K562 (cell line): ENCODE measurements at regions not wholly inside any gene's neighbourhood (a gene's known extent, or its start where the extent isn't known, plus 50 kb on each side); places are given as distances from the start of the nearest gene placed in this dataset.

Experiments
- ADNP ChIP-seq: fragments of 200-800 bp; sonication (Bioruptor generic); IDR thresholded peaks from 2 replicates; pipeline ENCODE4 v1.6.1; 2016; ENCODE audit warnings: missing genetic modification characterization, missing compliant biosample characterization
- BDP1 ChIP-seq: IDR thresholded peaks from 3 replicates; pipeline ENCODE4 v1.6.1; 2011; ENCODE audit not compliant: insufficient read length, insufficient read depth
- BRD4 ChIP-seq: fragments of 200-600 bp; sonication (generic); IDR thresholded peaks from 2 replicates; pipeline ENCODE4 v1.6.1; 2017; ENCODE audit warnings: inconsistent platforms
- ELF1 ChIP-seq: fragments of 200-800 bp; sonication (Bioruptor generic); IDR thresholded peaks from 2 replicates; pipeline ENCODE4 v1.6.1; 2016; ENCODE audit warnings: missing genetic modification characterization, missing compliant biosample characterization
- ETS2 ChIP-seq: IDR thresholded peaks from 2 replicates; pipeline ENCODE4 v1.6.1; 2016; ENCODE audit warnings: borderline replicate concordance, missing genetic modification characterization, mild to moderate bottlenecking, moderate library complexity, missing compliant biosample characterization; ENCODE audit not compliant: poor library complexity, severe bottlenecking
- FOXA1 ChIP-seq: fragments of 450-650 bp; IDR thresholded peaks from 2 replicates; pipeline ENCODE4 v1.6.1; 2016; ENCODE audit warnings: mild to moderate bottlenecking, borderline replicate concordance
- FOXJ2 ChIP-seq: fragments of 200-800 bp; sonication (Bioruptor generic); IDR thresholded peaks from 2 replicates; pipeline ENCODE4 v1.6.1; 2016; ENCODE audit warnings: missing genetic modification characterization, missing compliant biosample characterization
- GATAD2B ChIP-seq: fragments of 450-650 bp; IDR thresholded peaks from 2 replicates; pipeline ENCODE4 v1.6.1; 2017; ENCODE audit warnings: mild to moderate bottlenecking, borderline replicate concordance
- GTF2F1 ChIP-seq: IDR thresholded peaks from 2 replicates; pipeline ENCODE4 v1.6.1; 2011; ENCODE audit warnings: low read depth, low read length, improper control_type of control experiment
- KLF10 ChIP-seq: fragments of 250-450 bp; sonication (Bioruptor Pico); IDR thresholded peaks from 2 replicates; pipeline ENCODE4 v1.6.1; 2021; ENCODE audit warnings: matching md5 sums
- MEF2D ChIP-seq: conservative IDR thresholded peaks from 2 replicates; pipeline ENCODE4 v1.6.1; 2016; ENCODE audit warnings: low read depth, missing genetic modification characterization, missing compliant biosample characterization
- NFIC ChIP-seq: fragments of 450-650 bp; IDR thresholded peaks from 2 replicates; pipeline ENCODE4 v1.6.1; 2017; ENCODE audit warnings: mild to moderate bottlenecking, inconsistent platforms
- POLR2AphosphoS5 ChIP-seq: IDR thresholded peaks from 2 replicates; pipeline ENCODE4 v1.6.1; 2011; ENCODE audit warnings: mild to moderate bottlenecking, low read depth, low read length, moderate library complexity; ENCODE audit not compliant: control insufficient read depth, insufficient read depth
- RBBP5 ChIP-seq: fragments of 200-600 bp; sonication (generic); IDR thresholded peaks from 2 replicates; pipeline ENCODE4 v1.6.1; 2012; ENCODE audit warnings: borderline replicate concordance, mild to moderate bottlenecking, low read length, control low read depth, inconsistent platforms; ENCODE audit not compliant: insufficient read depth, poor library complexity, severe bottlenecking
- RFX5 ChIP-seq: IDR thresholded peaks from 2 replicates; pipeline ENCODE4 v1.6.1; 2011; ENCODE audit warnings: low read depth, mild to moderate bottlenecking, improper control_type of control experiment, low read length
- RFX7 ChIP-seq: fragments of 250-450 bp; sonication (Bioruptor Pico); IDR thresholded peaks from 2 replicates; pipeline ENCODE4 v1.5.1; 2021; ENCODE audit warnings: mild to moderate bottlenecking
- SREBF2 ChIP-seq: sonication (generic); formaldehyde crosslinking; IDR thresholded peaks from 2 replicates; pipeline ENCODE4 v1.4.0; 2020; ENCODE audit warnings: mild to moderate bottlenecking, missing genetic modification reagents
- TAF15 ChIP-seq: fragments of 200-400 bp; formaldehyde crosslinking; IDR thresholded peaks from 2 replicates; pipeline ENCODE4 v1.6.1; 2017; ENCODE audit warnings: mild to moderate bottlenecking, low read depth, low read length, moderate library complexity
- TCF7 ChIP-seq: sonication (generic); IDR thresholded peaks from 2 replicates; pipeline ENCODE4 v1.6.1; 2016; ENCODE audit warnings: antibody characterized with exemption, borderline replicate concordance
- TRIM24 ChIP-seq, 2 experiments: fragments of 450-650 bp; IDR thresholded peaks; 2 replicates each; pipeline ENCODE4 v1.6.1; 2016
- ZBED1 ChIP-seq: IDR thresholded peaks from 2 replicates; pipeline ENCODE4 v1.6.1; 2014
- ZNF140 ChIP-seq: fragments of 250-450 bp; sonication (Bioruptor Pico); IDR thresholded peaks from 2 replicates; pipeline ENCODE4 v1.8.0; 2021; ENCODE audit warnings: moderate library complexity, mild to moderate bottlenecking, inconsistent platforms
- TF ChIP-seq, protein P1 (sequence below): fragments of 450-650 bp; IDR thresholded peaks from 2 replicates; pipeline ENCODE4 v1.6.1; 2016; ENCODE audit warnings: antibody characterized with exemption
- TF ChIP-seq, protein P2 (sequence below): fragments of 150-350 bp; IDR thresholded peaks from 2 replicates; pipeline ENCODE4 v1.6.1; 2014; ENCODE audit warnings: low read depth, mild to moderate bottlenecking, low read length, borderline replicate concordance
- TF ChIP-seq, protein P3 (sequence below): sonication (generic); formaldehyde crosslinking; IDR thresholded peaks from 2 replicates; pipeline ENCODE4 v1.8.1; 2023; ENCODE audit warnings: mild to moderate bottlenecking, missing genetic modification reagents, moderate library complexity

DNA sequence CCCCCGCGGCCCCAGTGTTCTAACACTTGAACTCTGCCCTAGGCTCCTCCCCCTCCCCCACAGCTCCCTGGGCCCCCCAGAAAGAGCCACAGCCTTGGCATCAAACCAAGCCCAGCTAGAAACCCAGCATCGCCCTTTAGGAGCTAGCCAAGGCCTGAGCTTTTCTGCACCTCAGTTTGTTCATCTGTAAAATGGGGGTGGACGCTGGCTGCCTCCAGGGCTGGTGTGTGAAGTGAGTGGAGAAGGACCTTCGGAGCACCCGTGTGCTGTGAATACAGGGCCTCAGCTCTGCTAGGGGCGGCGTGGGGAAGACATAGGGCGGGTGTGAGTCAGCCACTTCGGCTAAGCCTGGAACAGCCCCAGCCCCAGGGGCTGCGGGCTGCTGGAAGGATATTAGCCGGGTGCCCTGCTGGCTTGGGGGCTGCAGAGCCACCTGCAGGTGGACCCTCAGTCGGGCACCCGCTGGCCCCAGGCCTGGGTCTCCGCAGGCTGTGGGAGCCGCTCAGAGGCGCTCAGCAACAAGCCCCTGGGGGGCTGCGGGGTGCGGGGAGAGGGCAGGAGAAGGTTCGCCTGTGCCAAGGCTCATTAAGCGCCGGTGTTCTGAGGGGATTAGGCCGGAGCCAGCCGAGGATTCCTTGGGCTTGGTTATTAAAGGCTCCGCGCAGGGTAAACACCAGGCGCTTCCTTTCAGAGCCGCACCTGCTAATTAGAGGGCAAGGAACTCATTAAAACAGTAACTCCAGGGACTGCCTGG, 217.0 kb upstream of the CIBAR2 start (continued):
- TF ChIP-seq RFX7 (CRISPR knock-in tag) (no peak), ELF1 (tag) (no peak), KLF10 (CRISPR knock-in tag) (no peak), TAF15 (no peak), ETS2 (tag) (no peak), GTF2F1 (no peak), MEF2D (tag) (no peak), ZNF140 (CRISPR knock-in tag) (no peak), TRIM24 (IDR thresholded peaks at IDR 0.05) (no peak), ADNP (tag) (peak; percentile 97), SREBF2 (CRISPR knock-in tag) (no peak), RBBP5 (peak; percentile 21), ZBED1 (no peak), NFIC (peak; percentile 58), BRD4 (peak; percentile 73; the same call in 1 of the 2 replicates), POLR2AphosphoS5 (no peak), TCF7 (no peak), RFX5 (no peak), BDP1 (no peak), GATAD2B (no peak), FOXJ2 (tag) (no peak), FOXA1 (no peak)
- TF ChIP-seq, protein P1, sequence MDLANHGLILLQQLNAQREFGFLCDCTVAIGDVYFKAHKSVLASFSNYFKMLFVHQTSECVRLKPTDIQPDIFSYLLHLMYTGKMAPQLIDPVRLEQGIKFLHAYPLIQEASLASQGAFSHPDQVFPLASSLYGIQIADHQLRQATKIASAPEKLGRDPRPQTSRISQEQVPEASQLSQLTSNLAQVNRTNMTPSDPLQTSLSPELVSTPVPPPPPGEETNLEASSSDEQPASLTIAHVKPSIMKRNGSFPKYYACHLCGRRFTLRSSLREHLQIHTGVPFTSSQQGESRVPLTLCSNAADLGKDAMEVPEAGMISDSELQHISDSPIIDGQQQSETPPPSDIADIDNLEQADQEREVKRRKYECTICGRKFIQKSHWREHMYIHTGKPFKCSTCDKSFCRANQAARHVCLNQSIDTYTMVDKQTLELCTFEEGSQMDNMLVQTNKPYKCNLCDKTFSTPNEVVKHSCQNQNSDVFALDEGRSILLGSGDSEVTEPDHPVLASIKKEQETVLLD, result no peak
- TF ChIP-seq, protein P2, sequence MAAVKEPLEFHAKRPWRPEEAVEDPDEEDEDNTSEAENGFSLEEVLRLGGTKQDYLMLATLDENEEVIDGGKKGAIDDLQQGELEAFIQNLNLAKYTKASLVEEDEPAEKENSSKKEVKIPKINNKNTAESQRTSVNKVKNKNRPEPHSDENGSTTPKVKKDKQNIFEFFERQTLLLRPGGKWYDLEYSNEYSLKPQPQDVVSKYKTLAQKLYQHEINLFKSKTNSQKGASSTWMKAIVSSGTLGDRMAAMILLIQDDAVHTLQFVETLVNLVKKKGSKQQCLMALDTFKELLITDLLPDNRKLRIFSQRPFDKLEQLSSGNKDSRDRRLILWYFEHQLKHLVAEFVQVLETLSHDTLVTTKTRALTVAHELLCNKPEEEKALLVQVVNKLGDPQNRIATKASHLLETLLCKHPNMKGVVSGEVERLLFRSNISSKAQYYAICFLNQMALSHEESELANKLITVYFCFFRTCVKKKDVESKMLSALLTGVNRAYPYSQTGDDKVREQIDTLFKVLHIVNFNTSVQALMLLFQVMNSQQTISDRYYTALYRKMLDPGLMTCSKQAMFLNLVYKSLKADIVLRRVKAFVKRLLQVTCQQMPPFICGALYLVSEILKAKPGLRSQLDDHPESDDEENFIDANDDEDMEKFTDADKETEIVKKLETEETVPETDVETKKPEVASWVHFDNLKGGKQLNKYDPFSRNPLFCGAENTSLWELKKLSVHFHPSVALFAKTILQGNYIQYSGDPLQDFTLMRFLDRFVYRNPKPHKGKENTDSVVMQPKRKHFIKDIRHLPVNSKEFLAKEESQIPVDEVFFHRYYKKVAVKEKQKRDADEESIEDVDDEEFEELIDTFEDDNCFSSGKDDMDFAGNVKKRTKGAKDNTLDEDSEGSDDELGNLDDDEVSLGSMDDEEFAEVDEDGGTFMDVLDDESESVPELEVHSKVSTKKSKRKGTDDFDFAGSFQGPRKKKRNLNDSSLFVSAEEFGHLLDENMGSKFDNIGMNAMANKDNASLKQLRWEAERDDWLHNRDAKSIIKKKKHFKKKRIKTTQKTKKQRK, result no peak
- TF ChIP-seq, protein P3, sequence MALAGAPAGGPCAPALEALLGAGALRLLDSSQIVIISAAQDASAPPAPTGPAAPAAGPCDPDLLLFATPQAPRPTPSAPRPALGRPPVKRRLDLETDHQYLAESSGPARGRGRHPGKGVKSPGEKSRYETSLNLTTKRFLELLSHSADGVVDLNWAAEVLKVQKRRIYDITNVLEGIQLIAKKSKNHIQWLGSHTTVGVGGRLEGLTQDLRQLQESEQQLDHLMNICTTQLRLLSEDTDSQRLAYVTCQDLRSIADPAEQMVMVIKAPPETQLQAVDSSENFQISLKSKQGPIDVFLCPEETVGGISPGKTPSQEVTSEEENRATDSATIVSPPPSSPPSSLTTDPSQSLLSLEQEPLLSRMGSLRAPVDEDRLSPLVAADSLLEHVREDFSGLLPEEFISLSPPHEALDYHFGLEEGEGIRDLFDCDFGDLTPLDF (CRISPR knock-in tag), result 0 out of 2 replicates have a peak, but pooled peaks have one; percentile 5
